NCI-H748 (cell line): ENCODE measurements at regions not wholly inside any gene's neighbourhood (a gene's known extent, or its start where the extent isn't known, plus 50 kb on each side); places are given as distances from the start of the nearest gene placed in this dataset.

Source experiments
- DNase-seq: peaks from one replicate; lab custom pipeline; 2025; ENCODE audit not compliant: unreplicated experiment; lab: John Stamatoyannopoulos, UW

DNA sequence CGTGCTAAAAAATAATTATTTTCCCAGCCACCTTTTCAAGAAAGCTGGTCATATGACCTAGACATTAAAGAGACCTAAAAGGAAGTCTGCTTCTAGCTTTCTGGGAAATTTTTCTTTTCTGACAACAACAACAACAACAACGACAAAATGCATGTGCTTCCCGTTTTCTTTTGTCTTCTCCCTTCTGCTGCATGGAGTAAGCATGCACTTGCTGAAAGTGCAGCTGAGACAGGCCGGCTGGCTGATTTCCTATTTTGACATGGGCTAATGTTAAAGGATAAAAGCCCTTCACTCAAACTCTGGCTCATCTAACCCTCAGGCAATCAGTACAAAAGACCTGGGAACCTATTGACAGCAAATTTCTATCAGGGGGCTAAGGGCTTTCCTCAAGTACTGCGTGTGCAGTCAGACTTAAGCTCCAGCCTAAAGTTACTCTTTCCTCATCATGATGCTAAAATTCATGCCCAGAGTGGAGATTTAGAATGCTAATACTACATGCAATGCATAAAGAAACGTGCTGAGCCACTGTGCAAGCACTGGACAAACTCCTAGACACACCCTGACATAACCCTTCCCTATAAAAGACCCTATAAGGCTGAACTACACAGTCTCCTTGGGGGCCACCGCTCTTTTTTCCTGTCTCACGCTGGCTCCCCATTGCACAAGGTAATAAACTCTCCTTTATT, 811.1 kb downstream of the UQCRFS1 start:
- DNase-seq: no peak

DNA sequence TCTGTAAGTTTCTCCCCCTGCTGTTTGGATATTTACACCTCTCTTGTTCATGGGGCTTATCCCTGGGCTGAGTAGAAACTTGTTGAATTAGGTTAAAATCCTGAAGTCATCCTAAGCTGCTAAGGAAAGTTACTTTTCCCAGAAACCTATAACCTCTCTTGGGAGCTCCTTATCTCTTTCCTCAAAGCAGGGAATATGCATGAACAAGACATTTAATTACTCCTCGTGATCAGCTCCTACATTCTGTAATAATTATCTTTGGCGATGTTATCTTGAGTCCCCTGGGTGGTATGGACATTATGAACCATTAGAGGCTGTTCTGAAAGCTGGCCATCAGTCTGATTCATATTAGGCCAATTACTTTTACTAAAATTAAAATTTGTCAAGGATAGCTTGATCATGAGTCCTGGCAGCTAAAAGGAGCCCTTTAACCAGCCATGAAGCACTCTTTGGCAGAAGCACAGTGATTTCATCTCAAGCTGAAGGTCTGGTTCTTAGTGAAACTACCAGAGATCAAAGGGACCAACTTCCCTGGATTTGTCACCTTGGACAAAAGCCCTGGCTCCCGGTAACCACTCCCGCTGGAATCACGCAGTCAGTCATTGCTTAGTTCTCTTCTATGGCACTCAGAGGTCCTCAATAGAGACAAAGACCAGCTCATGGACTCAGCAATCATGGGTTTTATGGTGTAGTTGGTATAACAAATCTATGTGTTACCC, 811.8 kb downstream of the UQCRFS1 start:
- no peak for DNase-seq

DNA sequence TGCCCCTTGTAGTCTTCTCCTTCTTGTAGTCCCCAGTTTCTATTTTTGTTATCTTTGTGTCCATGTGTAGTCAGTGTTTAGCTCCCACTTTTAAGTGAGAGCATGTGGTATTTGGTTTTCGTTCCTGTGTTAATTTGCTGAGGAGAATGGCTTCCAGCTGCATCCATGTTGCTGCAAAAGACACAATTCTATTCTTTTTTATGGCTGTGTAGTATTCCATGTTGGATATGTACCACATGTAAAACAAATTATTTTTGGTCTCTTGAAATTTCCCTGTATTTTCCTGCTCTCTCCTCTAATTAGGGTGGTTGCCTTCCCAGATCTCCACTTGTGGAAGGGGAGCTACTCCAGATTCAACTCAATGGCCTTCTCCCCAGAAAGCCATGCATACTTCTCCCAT, 813.8 kb downstream of the UQCRFS1 start:
- DNase-seq: no peak

DNA sequence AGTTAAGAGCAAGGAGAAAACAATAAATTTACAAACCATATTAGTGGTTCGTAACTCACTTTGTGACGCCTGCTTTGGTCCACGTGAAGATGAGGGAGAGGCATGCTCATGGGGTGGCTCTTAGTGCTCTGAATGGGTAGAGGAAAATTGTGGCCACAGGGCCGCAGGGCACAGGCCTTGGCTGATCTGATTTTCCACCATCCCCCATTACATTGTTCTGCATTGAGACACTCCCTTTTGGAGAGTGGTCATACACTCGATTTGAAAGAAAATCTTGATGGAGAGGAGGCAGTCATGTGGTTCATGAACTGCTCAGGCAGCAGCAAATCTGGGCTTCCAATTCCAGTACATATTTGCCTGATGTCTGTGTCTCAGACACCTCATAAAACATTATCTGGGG, 815.2 kb downstream of the UQCRFS1 start:
- no peak for DNase-seq

DNA sequence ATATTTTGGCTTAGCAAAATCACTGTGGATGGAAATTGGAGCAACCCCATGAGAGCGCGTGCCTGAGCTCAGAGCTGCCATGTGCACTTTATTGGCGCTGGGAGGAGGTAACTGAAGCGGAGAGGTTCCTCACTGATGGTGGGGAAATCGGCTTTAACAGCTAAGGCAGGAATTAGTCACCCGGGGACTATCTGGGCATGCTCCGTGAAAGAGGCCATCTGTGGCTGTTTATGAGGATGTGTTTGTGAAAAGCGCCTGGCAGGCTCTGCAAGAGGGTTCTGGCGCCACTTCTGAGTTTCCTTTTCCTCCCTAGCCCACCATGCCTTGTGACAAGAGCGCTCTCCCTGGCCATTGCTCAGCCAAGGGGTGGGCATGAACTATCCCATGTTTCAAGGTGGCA, 815.6 kb downstream of the UQCRFS1 start:
- no peak for DNase-seq

DNA sequence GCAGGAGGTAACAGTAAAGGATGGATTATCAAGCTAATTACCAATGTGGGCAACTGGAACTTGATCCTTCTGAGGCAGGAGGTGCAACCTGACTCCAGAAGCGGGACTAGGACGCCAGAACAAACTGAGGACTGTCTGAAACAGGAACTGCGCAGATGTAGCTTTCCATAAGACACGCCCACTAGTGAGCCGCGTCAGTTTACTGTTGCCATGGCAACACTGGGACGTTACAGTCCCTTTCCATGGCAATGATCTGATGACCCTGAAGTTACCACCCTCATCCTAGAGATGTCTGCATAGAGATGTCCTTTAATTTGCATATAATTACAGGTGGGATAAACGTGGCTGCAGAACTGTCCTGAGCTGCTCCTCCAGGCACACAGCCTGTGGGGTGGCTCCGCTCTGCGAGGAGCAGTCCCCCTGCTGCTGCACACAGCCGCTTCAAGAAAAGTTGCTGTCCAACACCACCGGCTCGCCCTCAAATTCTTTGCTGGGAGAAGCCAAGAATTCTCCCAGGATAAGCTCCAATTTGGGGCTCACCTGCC, 816.6 kb downstream of the UQCRFS1 start:
- DNase-seq: peak; percentile 59

DNA sequence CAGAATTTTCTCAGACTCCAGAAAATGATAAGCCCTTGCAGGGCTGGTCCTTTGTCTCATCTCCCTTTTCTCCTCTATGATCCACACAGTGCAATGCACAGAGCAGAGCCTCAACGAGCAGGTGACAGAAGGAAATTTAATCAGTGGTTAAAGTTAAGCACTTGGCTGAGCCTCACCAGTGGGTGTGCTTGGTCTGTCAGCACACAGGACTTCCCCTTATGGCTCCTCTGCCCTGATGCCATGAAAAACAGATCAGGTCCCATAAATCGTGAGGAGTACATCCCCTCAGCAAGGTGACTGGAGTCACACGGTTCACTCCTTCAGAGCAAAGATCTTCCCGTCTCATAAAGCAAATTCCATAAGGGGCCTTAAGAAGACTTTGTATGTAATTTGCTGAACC, 818.2 kb downstream of the UQCRFS1 start:
- no peak for DNase-seq

DNA sequence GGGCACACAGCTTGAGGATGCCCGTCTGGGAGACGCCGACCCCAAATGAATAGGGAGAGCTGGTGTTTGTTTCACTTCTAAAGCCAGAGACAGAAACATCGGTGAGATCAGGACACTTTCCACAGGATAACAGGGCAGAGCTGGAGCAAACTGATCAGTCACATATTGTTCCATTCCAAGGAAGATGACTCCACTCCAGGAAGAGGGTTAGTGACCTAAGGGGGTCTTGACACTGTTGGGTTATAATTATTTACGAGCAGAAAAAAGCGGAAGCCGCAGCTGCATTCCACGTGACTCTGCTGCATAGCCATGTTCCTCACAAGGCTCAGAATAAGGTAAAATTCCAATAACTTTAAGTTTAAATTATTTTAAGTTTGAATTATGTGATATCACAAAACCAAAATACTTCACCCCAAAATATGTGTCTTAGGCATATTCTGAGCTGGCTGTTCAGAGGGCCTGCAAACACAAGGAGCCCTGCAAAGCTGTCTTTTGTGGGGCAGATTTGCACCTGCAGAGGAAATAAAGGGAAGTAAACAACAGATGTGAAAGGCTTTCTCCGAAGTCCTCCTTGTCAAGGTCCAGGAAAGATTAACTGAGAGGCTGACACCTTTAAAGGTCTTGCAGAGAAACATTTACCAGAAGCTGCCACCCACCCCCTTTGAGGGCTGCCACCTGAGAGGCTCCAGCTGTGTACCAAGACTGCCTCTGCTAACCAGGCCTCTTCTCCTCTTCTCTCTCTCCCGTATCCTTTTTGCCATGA, 819.2 kb downstream of the UQCRFS1 start:
- DNase-seq: no peak

DNA sequence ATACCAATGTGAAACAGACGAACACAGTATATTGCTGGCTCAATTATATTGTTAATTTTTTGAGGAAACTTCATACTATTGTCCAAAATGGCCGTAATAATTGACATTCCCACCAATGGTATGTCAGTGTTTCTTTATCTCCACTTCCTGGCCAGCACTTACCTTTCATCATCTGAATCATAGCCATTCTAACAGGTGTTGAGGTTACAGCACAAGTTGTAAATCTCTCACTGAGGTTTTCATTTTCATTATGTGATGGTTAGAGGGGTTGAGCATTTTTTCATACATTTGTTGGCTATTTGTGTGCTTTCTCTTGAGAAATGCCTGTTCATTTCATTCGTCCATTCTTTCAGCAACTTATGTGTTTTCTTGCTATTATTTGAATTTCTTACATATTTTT, 824.0 kb downstream of the UQCRFS1 start:
- DNase-seq: no peak

DNA sequence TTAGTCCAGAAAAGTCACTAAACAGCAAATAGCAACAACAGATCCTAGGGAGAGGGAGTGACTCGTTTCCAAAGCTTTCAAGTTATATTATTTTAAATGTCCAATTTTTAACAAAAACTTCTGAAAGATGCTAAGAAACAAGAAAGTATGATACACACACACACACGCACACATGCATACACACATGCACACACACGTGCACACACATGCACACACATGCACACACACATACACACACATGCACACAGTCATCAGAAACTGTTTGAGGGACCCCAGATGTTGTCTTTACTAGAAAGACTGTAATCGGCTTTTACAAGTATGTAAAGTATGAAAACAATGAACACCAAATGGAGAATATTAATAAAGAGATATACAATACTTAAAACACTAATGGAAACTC, 825.4 kb downstream of the UQCRFS1 start:
- DNase-seq: no peak

DNA sequence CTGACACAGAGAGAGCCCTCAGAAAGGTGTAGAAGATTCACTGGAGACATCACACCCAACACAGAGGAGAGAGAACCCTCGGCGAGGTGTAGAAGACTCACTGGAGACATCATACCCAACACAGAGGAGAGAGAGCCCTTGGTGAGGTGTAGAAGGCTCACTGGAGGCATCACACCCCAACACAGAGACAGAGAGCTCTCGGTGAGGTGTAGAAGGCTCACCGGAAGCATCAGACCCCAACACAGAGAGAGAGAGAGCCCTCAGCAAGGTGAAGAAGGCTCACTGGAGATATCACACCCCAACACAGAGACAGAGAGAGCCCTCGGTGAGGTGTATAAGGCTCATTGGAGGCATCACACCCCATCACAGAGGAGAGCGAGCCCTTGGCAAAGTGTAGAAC, 826.5 kb downstream of the UQCRFS1 start:
- no peak for DNase-seq

DNA sequence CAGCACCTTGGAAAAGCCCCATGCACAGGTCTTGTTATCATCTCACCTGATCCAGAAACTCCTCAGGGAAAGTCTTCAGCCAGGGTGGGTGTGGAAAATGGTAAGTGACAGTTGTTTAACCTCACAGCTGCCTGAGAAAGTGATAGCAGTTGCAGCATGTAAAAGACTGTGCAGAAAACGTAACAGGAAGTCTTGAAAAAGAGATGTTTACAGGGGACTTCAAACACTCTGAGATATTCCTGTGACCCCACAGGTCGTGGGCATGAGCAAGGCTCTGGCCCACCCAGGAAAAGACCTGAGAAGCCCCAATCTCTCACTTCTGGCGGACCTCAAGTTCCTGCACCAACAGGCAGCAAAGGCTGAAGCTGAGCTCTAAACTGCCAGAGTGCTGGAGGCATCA, 826.9 kb downstream of the UQCRFS1 start:
- no peak for DNase-seq

DNA sequence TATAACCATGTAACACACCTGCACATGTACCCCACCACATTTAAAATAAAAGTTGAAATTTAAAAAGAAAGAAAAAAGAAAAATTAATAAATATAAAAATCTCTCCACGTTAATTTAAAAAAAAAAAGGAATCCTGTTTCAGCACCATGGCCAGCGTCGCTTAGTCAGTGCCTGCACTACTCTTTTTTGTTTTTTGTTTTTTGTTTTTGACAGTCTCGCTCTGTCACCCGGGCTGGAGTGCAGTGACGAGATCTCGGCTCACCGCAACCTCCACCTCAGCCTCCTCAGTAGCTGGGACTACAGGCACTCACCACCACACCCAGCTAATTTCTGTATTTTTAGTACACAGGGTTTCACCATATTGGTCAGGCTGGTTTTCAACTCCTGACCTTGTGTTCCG, 835.9 kb downstream of the UQCRFS1 start:
- DNase-seq: no peak

DNA sequence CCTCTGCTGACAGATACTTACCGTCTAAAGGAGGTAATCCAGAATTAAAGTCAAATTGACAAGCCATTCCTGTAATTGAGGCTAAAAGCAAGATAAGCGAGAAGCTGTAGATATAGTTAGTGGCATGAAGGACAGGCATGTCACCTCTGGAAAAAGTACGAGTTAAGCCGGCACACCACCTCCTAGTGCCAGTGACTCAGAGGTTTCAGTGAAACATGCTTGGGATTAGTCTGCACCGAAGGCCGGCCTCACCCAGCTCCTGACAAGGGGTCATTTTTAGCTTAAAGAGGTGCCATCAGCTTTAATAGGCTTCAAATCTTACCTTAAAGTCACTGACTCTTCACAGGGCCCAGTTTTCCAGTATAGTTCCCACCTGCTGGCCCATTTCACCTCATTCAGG, 838.0 kb downstream of the UQCRFS1 start:
- no peak for DNase-seq

DNA sequence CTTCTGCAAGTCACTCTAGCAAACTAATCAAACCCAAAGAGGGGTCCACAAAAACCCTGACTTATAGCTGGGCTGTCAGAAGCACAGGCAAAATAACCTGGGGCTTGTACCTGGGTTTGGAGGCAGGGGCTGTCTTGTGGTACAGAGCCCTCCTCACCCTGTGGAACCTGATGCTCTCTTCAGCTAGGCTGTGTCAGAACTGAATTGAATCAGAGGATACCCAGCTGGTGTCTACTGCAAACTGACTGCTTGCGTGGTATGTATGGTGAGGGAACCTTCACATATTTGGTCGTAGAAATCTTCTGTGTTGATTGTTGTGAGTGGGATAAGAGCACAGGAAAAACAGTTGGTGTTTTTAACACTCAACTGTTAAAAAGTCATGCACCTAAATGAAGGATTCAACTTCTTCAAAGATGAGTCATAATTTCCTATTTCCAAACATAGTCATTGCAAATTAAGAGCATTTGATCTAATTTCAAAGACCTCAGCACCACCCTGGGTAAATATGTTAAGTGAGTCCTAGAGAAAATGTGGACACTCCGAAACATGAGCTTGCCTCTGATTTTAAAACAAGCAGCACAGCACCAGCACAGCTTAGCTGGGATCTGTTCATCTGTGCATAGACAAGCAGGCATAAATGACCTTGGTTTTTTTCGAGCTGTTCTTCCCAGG, 840.2 kb downstream of the UQCRFS1 start:
- DNase-seq: no peak

DNA sequence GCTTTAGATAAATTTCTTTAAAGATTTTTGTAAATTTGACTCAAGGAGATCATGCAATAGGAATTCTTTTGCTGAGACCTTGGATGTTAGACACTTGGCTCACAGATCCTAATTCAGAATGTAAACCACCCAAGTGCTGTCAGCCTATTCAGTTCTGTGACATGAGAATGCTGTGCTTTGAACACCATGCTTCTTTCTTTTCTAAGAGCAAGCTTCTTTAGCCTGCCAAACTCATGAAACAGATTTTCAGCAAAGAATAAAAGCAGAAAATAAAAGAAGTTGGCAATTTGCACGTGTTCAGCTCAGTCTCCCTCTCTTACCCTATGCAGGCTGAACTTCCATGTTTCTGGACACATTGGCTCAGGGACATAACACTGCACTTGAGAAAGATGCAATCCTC, 845.8 kb downstream of the UQCRFS1 start:
- DNase-seq: no peak

DNA sequence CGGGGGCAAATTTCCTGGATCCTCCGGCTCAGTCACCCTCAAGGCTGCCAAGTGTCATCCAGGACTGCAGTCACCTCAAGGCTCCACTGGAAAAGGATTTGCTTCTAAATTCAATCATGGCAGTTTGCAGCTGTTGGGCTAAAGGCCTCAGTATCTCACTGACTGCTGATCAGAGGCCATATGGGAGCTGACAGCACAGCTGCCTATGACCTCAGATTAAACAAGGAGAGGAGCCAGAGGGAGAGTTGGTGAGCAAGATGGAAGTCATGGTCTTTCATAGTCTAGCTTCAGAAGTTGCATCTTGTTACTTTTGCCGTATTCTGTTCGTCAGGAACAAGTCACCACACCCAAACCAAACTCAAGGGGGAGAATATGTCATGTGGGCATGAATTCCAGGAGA, 849.7 kb downstream of the UQCRFS1 start:
- DNase-seq: no peak

DNA sequence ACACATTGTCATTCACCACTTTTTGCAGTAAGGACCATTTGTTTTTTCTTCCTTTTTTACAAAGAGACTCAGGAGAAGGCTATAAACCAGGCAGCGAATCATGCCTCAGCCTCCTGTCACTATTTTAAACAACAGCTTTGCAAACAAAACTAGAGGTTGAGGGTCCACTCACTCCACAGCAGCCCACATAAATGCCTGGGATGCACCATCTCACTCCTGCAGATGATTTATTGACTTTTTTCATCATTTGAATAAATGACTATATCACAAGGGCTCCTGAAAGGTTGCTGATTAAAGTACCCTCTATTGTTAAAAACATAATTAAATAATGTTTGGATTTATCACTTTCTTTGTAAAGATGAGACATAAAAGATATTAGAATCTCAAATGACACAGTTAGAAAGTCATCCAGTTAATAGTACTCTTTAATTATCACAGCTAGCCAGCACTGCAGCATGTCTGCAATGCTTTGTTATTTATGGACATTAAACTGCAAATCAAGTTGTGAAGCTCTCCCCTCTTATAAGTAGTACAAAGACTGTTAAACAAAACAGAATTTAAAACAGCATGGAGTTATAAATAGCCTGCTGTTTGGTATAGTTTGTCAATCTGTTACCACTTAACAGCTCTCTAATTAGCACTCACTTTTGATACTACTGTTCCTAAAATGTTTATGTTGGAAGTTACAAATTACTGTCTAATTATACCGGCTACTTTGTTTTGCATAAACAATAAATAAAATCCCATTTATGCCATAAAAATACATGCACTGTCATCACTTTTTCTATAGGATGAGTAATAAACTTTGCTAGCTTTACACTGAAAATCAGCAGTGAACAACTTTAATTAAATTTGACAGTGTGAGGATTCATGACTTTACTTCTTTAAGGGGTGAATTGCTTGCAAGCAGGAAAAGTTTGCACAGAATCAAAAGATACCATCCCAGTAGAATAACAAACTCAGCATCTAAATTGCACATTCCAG, 853.2 kb downstream of the UQCRFS1 start:
- DNase-seq: peak; percentile 70

DNA sequence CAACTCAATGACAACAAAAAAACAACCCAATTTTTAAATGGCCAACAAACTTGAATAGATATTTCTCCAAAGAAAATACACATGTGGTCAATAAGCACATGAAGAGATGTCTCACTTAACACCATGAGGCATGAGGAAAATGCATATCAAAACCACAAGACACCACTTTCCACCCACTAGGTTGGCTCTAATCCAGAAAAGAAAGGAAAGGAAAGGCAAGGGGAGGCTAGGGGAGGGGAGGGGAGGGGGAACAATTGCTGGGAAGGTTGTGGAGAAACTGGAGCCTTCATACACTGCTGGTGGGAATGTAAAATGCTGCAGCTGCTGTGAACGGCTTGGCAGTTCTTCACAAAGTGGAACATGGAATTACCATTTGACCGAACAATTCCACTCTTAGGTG, 854.3 kb downstream of the UQCRFS1 start:
- DNase-seq: peak; percentile 14

DNA sequence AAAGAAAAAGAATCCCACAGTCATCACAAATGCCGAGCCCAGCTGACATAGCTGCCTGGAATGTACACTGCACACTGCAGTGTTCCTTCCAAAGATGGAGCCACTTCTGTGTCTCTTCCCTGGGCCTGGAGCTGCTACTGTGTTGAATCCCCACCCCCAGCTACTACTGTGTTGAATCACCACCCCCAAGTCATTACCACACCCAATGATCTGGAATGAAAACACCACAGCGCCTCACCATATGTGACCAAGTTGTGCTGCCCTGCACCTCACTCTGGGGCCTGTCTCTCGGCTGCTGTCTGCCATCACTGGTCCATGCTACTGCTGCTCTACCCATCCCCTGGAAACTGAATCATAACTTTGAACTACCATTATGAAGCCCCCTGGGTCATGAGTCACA, 861.2 kb downstream of the UQCRFS1 start:
- no peak for DNase-seq
